ENCODE measurements at regions not wholly inside any gene's neighbourhood (a gene's known extent, or its start where the extent isn't known, plus 50 kb on each side); places are given as distances from the start of the nearest gene placed in this dataset.

GRCh38 chr5:143931986-143932385, 120.0 kb downstream of the HMHB1 start:
- TF ChIP-seq CTCF (IDR thresholded peaks at IDR 0.05 in 8 of 11, conservative IDR thresholded peaks at IDR 0.05 in 3 of 11) (no peak), POLR2AphosphoS5 (IDR thresholded peaks at IDR 0.05) (no peak), POLR2A (IDR thresholded peaks at IDR 0.05) (no peak)
- no peak overlapping the region for H3K4me3 ChIP-seq
- peaks cover 0 to 29% (median 23%) of the 10 kb centered on the region in 8 donors for H3K9me3 ChIP-seq
- no peaks in the 10 kb centered on the region for H3K36me3 ChIP-seq
- H3K27me3 ChIP-seq (replicated peaks in 1 of 7) = no peaks in the 10 kb centered on the region
- no peak overlapping the region for H3K27ac ChIP-seq
- H3K4me1 ChIP-seq = no peaks in the 10 kb centered on the region
- DNase-seq = no peak
- intact Hi-C loops (cut with DNase I; ENCODE audit: low total_unique reads) = no loop called here
- WGBS, 5 donors = 58 to 77% (median 65%) methylated on average over 1 of the region's 1 CpG

GRCh38 chr5:143932584-143932983, 120.6 kb downstream of the HMHB1 start:
- peaks cover 0 to 29% (median 23%) of the 10 kb centered on the region in 8 donors for H3K9me3 ChIP-seq
- no peaks in the 10 kb centered on the region for H3K27me3 ChIP-seq (replicated peaks in 1 of 7)
- no peaks in the 10 kb centered on the region for H3K4me1 ChIP-seq
- no peak overlapping the region for H3K4me3 ChIP-seq
- TF ChIP-seq POLR2A (IDR thresholded peaks at IDR 0.05) (no peak), CTCF (IDR thresholded peaks at IDR 0.05 in 8 of 11, conservative IDR thresholded peaks at IDR 0.05 in 3 of 11) (no peak)
- WGBS, 5 donors = 88 to 100% (median 100%) methylated on average over 1 of the region's 1 CpG
- no peak for DNase-seq
- H3K27ac ChIP-seq = no peak overlapping the region
- intact Hi-C loops (cut with DNase I; ENCODE audit: low total_unique reads) = no loop called here
- H3K36me3 ChIP-seq = no peaks in the 10 kb centered on the region

DNA sequence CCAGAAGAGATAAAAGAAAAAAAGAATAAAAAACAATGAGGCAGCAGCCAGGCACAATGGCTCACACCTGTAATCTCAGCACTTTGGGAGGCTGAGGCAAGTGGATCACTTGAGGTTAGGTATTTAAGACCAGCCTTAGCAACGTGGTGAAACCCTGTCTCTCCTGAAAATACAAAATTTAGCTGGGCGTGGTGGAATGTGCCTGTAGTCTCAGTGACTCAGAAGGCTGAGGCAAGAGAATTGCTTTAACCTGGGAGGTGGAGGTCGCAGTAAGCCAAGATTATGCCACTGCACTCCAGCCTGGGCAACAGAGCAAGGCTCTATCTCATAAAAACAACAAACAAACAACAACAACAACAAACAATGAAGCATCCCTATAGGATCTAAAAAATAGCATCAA, 121.5 kb downstream of the HMHB1 start:
- intact Hi-C loops (cut with DNase I; ENCODE audit: low total_unique reads) = no loop called here
- Histone ChIP-seq H3K27ac (no peak overlapping the region), H3K4me1 (no peaks in the 10 kb centered on the region), H3K9me3 (peaks cover 0 to 29% (median 23%) of the 10 kb centered on the region in 8 donors), H3K27me3 (replicated peaks in 1 of 7) (no peaks in the 10 kb centered on the region), H3K36me3 (no peaks in the 10 kb centered on the region), H3K4me3 (no peak overlapping the region)
- 58 to 81% (median 69%) methylated on average over 3 of the region's 3 CpGs for WGBS, 5 donors
- TF ChIP-seq CTCF (IDR thresholded peaks at IDR 0.05 in 8 of 11, conservative IDR thresholded peaks at IDR 0.05 in 3 of 11) = no peak
- no peak for TF ChIP-seq POLR2AphosphoS5 (IDR thresholded peaks at IDR 0.05)
- no peak for TF ChIP-seq POLR2A (IDR thresholded peaks at IDR 0.05)
- DNase-seq = no peak

- Histone ChIP-seq H3K9me3 (peaks cover 0 to 37% (median 25%) of the 10 kb centered on the region in 8 donors), H3K4me1 (no peaks in the 10 kb centered on the region), H3K27ac (no peak overlapping the region), H3K4me3 (no peak overlapping the region), H3K27me3 (replicated peaks in 1 of 7) (no peaks in the 10 kb centered on the region), H3K36me3 (no peaks in the 10 kb centered on the region)
- TF ChIP-seq POLR2A (IDR thresholded peaks at IDR 0.05) (no peak), CTCF (IDR thresholded peaks at IDR 0.05 in 8 of 11, conservative IDR thresholded peaks at IDR 0.05 in 3 of 11) (no peak), POLR2AphosphoS5 (IDR thresholded peaks at IDR 0.05) (no peak)
- WGBS, 5 donors = 67 to 92% (median 81%) methylated on average over 2 of the region's 2 CpGs
- intact Hi-C loops (cut with DNase I; ENCODE audit: low total_unique reads) = no loop called here
- no peak for DNase-seq
Measured at GRCh38 chr5:143934821-143935220, 122.9 kb downstream of the HMHB1 start.
